Natural killer cell (primary cell): ENCODE measurements at regions not wholly inside any gene's neighbourhood (a gene's known extent, or its start where the extent isn't known, plus 50 kb on each side); places are given as distances from the start of the nearest gene placed in this dataset.

ENCODE experiments used
- ATAC-seq, 3 donors: fragments of 150-1000 bp in 2 of 3; fragments of 200-7000 bp in 1 of 3; cut with Tn5 transposase; 1 replicate in 1 of 3; 2 replicates in 2 of 3; pipeline ENCODE4 v1.10.0; 2021; ENCODE audit warnings: mild to moderate bottlenecking in 2 of 3, moderate library complexity in 2 of 3
- DNase-seq, 2 donors: peaks; one replicate each; pipeline versions ENCODE4 v3.0.0 to v3.0.0-alpha.2; 2013 to 2021; ENCODE audit warnings: mixed read lengths in 1 of 2
- H3K27ac ChIP-seq: one replicate; pipeline ENCODE4 v1.5.1; 2013; ENCODE audit warnings: mild to moderate bottlenecking, low read length
- H3K27me3 ChIP-seq: one replicate; pipeline ENCODE4 v1.6.1; 2013; ENCODE audit warnings: low read length; ENCODE audit not compliant: control insufficient read depth, insufficient read depth
- H3K36me3 ChIP-seq: one replicate; pipeline ENCODE4 v1.6.1; 2013; ENCODE audit warnings: low read length; ENCODE audit not compliant: control insufficient read depth, insufficient read depth
- H3K4me1 ChIP-seq: one replicate; pipeline ENCODE4 v1.6.1; 2013; ENCODE audit warnings: low read length; ENCODE audit not compliant: control insufficient read depth, insufficient read depth
- H3K4me3 ChIP-seq: one replicate; pipeline ENCODE4 v1.5.1; 2013; ENCODE audit warnings: low read length
- H3K9me3 ChIP-seq: one replicate; pipeline ENCODE4 v1.6.1; 2013; ENCODE audit warnings: low read length; ENCODE audit not compliant: control insufficient read depth, insufficient read depth
- H3K27ac Mint-ChIP-seq, 2 donors: one replicate each; pipeline ENCODE4 v1.8.0; 2022; ENCODE audit warnings: mild to moderate bottlenecking in 2 of 2, mixed read lengths in 2 of 2, moderate library complexity in 1 of 2
- H3K27me3 Mint-ChIP-seq, 2 donors: one replicate each; pipeline ENCODE4 v1.8.0; 2022; ENCODE audit warnings: low read depth in 2 of 2, mixed read lengths in 2 of 2
- H3K36me3 Mint-ChIP-seq: one replicate; pipeline ENCODE4 v1.8.0; 2022; ENCODE audit warnings: mixed read lengths
- H3K4me1 Mint-ChIP-seq, 2 donors: one replicate each; pipeline ENCODE4 v1.8.0; 2022; ENCODE audit warnings: mixed read lengths in 2 of 2
- H3K4me3 Mint-ChIP-seq: one replicate; pipeline ENCODE4 v1.8.0; 2022; ENCODE audit warnings: mild to moderate bottlenecking, moderate library complexity, mixed read lengths
- H3K9me3 Mint-ChIP-seq, 2 donors: one replicate each; pipeline ENCODE4 v1.8.0; 2022; ENCODE audit warnings: mixed read lengths in 2 of 2
- WGBS: methylation state at CpG from one replicate; pipeline ENCODE4 v1.1.7; 2013; ENCODE audit warnings: missing lambda C conversion rate; ENCODE audit not compliant: insufficient coverage; 5-methylcytosine and 5-hydroxymethylcytosine counted together
- intact Hi-C: fragments of 100-400 bp; cut with micrococcal nuclease; formaldehyde crosslinking; loops from one replicate; pipeline ENCODE4 v1.14.2; 2022
- TF ChIP-seq, protein P1 (sequence below): fragments of 200-600 bp; IDR thresholded peaks from one replicate; pipeline ENCODE4 v1.8.0; 2022; ENCODE audit warnings: antibody characterized with exemption

DNA sequence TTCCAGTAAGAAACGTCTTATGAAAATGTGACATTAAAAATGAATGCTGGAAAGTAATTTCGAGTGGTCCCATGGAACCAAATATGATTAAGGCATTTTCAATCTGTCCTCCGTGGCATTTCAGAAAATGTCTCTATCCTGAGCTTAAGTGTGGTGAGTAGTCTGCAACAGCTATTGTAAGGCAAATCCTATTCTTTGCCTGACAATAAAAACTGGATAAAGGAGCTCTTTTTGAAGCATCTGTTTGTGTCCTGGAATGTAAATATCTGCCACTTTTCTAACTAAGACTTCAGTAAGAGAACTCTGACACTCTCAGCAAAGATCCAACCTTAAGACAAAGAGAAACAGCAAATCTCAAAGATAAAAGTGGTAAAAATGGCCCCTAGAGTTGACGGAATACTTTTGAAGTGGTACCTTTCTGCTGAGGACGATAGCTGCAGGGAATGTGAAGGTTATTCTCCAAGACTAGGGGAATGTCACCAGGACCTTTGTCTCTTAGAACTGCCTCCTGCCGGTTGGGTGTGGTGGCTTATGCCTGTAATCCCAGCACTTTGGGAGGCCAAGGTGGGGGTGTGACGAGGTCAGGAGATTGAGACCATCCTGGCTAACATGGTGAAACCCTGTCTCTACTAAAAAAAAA, 486.7 kb upstream of the ZP4 start:
- Histone ChIP-seq H3K36me3 (no peaks in the 10 kb centered on the region), H3K27ac (no peak overlapping the region), H3K9me3 (peaks cover 2% of the 10 kb centered on the region), H3K4me3 (no peak overlapping the region), H3K27me3 (no peaks in the 10 kb centered on the region), H3K4me1 (no peaks in the 10 kb centered on the region)
- TF ChIP-seq, protein P1, sequence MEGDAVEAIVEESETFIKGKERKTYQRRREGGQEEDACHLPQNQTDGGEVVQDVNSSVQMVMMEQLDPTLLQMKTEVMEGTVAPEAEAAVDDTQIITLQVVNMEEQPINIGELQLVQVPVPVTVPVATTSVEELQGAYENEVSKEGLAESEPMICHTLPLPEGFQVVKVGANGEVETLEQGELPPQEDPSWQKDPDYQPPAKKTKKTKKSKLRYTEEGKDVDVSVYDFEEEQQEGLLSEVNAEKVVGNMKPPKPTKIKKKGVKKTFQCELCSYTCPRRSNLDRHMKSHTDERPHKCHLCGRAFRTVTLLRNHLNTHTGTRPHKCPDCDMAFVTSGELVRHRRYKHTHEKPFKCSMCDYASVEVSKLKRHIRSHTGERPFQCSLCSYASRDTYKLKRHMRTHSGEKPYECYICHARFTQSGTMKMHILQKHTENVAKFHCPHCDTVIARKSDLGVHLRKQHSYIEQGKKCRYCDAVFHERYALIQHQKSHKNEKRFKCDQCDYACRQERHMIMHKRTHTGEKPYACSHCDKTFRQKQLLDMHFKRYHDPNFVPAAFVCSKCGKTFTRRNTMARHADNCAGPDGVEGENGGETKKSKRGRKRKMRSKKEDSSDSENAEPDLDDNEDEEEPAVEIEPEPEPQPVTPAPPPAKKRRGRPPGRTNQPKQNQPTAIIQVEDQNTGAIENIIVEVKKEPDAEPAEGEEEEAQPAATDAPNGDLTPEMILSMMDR: no peak
- Mint-ChIP-seq H3K27me3 (no peaks in the 10 kb centered on the region), H3K4me1 (no peaks in the 10 kb centered on the region), H3K4me3 (no peak overlapping the region), H3K9me3 (peaks cover 11 to 13% of the 10 kb centered on the region in 2 donors), H3K36me3 (no peaks in the 10 kb centered on the region), H3K27ac (no peak overlapping the region)
- 70% methylated on average over 7 of the region's 7 CpGs for WGBS
- ATAC-seq: no peak
- intact Hi-C loops: no loop called here
- DNase-seq: no peak

GRCh38 chr1:238370599-238370998, 479.9 kb upstream of the ZP4 start:
- intact Hi-C loops: no loop called here
- no peak overlapping the region for H3K27ac Mint-ChIP-seq
- H3K9me3 ChIP-seq: peaks cover 2% of the 10 kb centered on the region
- no peak overlapping the region for H3K27ac ChIP-seq
- WGBS: 73% methylated on average over 2 of the region's 2 CpGs
- H3K9me3 Mint-ChIP-seq: peaks cover 15% of the 10 kb centered on the region in 2 donors
- DNase-seq (no peak), ATAC-seq (no peak)
- H3K36me3 Mint-ChIP-seq: peaks cover 7% of the 10 kb centered on the region
- H3K27me3 ChIP-seq: no peaks in the 10 kb centered on the region
- H3K4me3 Mint-ChIP-seq: no peak overlapping the region
- no peaks in the 10 kb centered on the region for H3K4me1 Mint-ChIP-seq
- no peaks in the 10 kb centered on the region for H3K36me3 ChIP-seq
- H3K4me1 ChIP-seq: no peaks in the 10 kb centered on the region
- TF ChIP-seq, protein P1: no peak
- H3K27me3 Mint-ChIP-seq: no peaks in the 10 kb centered on the region
- H3K4me3 ChIP-seq: no peak overlapping the region

GRCh38 chr1:238364214-238364892, 473.6 kb upstream of the ZP4 start:
- ATAC-seq (no peak), DNase-seq (no peak)
- Histone ChIP-seq H3K27me3 (no peaks in the 10 kb centered on the region), H3K4me3 (no peak overlapping the region), H3K27ac (no peak overlapping the region), H3K4me1 (no peaks in the 10 kb centered on the region), H3K9me3 (peaks cover 5% of the 10 kb centered on the region), H3K36me3 (no peaks in the 10 kb centered on the region)
- TF ChIP-seq, protein P1: no peak
- Mint-ChIP-seq H3K4me3 (no peak overlapping the region), H3K27me3 (no peaks in the 10 kb centered on the region), H3K9me3 (peaks cover 2 to 4% of the 10 kb centered on the region in 2 donors), H3K36me3 (peaks cover 2% of the 10 kb centered on the region), H3K27ac (no peak overlapping the region), H3K4me1 (no peaks in the 10 kb centered on the region)
- intact Hi-C loops: no loop called here
- WGBS: 83% methylated on average over 1 of the region's 4 CpGs
